Hepatocyte (in vitro differentiated cells): ENCODE measurements at regions not wholly inside any gene's neighbourhood (a gene's known extent, or its start where the extent isn't known, plus 50 kb on each side); places are given as distances from the start of the nearest gene placed in this dataset.

Experiments used
- CTCF ChIP-seq: fragments of 200-600 bp; sonication (generic); IDR thresholded peaks from 2 replicates; pipeline ENCODE4 v1.5.1; 2016; ENCODE audit warnings: antibody characterized with exemption, mild to moderate bottlenecking; ENCODE audit not compliant: poor library complexity
- EZH2 ChIP-seq: fragments of 200-600 bp; sonication (generic); IDR thresholded peaks from 2 replicates; pipeline ENCODE4 v1.6.1; 2016; ENCODE audit warnings: antibody characterized with exemption, mild to moderate bottlenecking, borderline replicate concordance
- EZH2phosphoT487 ChIP-seq: fragments of 200-600 bp; sonication (generic); IDR thresholded peaks from one replicate; pipeline ENCODE4 v1.6.1; 2018; ENCODE audit warnings: antibody characterized with exemption, mild to moderate bottlenecking, low read depth, moderate library complexity; ENCODE audit not compliant: unreplicated experiment, severe bottlenecking

DNA sequence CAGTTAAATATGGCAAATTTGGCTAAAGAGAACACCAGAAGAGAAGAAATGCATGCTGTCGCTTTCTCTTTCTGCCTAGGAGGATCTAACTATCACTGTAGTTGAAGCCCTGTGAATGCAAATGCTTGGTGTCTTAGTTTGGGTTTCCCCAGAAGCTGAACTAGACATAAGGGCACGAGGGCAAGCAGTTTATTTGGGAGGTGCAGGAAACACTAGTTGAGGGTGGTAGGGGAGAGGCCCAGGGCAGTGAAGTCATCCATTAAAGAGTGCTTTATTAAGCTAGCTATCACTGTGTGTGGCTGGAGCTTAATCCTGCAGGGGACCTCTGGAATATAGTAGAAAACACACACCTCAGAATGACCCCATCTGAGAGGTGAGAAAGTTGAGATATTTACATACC lies 639.8 kb upstream of the ZEB2 start:
- TF ChIP-seq CTCF, result no peak
- no peak for TF ChIP-seq EZH2phosphoT487
- no peak for TF ChIP-seq EZH2
